HepG2 (cell line): ENCODE measurements at regions not wholly inside any gene's neighbourhood (a gene's known extent, or its start where the extent isn't known, plus 50 kb on each side); places are given as distances from the start of the nearest gene placed in this dataset.

Source experiments
- ATAC-seq: fragments of 200-7000 bp; cut with Tn5 transposase; 3 replicates; pipeline ENCODE4 v1.9.1; 2020; ENCODE audit warnings: mild to moderate bottlenecking, moderate library complexity
- BruUV-seq: library from RNA; stranded (reverse); fragments of 400-500 nt; replicated peaks from 2 replicates; lab custom pipeline; 2021; lab: Mats Ljungman, UMichigan
- CTCF ChIA-PET: fragments of 300-600 bp; formaldehyde crosslinking; extraction: SDS; loops from one replicate; lab custom pipeline; 2021; ENCODE audit warnings: low total read pairs, inconsistent platforms, low intra/inter-chr PET ratio; lab: Yijun Ruan, JAX
- POLR2A ChIA-PET: fragments of 350-600 bp; sonication (Branson Sonifier 250); formaldehyde crosslinking; loops from one replicate; lab custom pipeline; 2020; ENCODE audit warnings: antibody characterized with exemption, inconsistent platforms; lab: Yijun Ruan, JAX
- DNase-seq: peaks from one replicate; pipeline ENCODE4 v3.0.0-alpha.2; 2015; ENCODE audit warnings: low spot score
- FAIRE-seq: peaks from 3 replicates; lab custom pipeline; 2011; peaks lifted over from hg19 to GRCh38; lab: Jason Lieb, UNC
- H2AFZ ChIP-seq: one replicate; pipeline ENCODE4 v1.6.1; 2011; ENCODE audit warnings: low read length, inconsistent platforms
- H3K27ac ChIP-seq: fragments of 300-600 bp; 3 replicates; pipeline ENCODE4 v1.8.0; 2011; ENCODE audit warnings: mixed run types, mild to moderate bottlenecking, mixed read lengths, low read length, inconsistent platforms; ENCODE audit not compliant: insufficient read depth; ENCODE audit errors: extremely low read length
- H3K27me3 ChIP-seq, 2 experiments: fragments of 200-600 bp in 1 of 2; 2 replicates in 1 of 2; 3 replicates in 1 of 2; pipeline versions ENCODE4 v1.6.0 to v1.8.0; 2011; ENCODE audit warnings: low read length in 2 of 2, mild to moderate bottlenecking in 2 of 2, moderate library complexity in 2 of 2, inconsistent platforms in 1 of 2; ENCODE audit not compliant: insufficient read depth in 2 of 2, control insufficient read depth in 1 of 2
- H3K36me3 ChIP-seq, 2 experiments: fragments of 200-600 bp in 1 of 2; replicated peaks in 1 of 2; 2 replicates in 1 of 2; 3 replicates in 1 of 2; pipeline versions ENCODE4 v1.5.1 to v1.8.0; 2011; ENCODE audit warnings: low read length in 2 of 2, inconsistent platforms in 1 of 2; ENCODE audit not compliant: insufficient read depth in 2 of 2, control insufficient read depth in 1 of 2
- H3K4me1 ChIP-seq: 2 replicates; pipeline ENCODE4 v1.5.1; 2012; ENCODE audit warnings: low read length, inconsistent platforms; ENCODE audit not compliant: insufficient read depth
- H3K4me2 ChIP-seq: 2 replicates; pipeline ENCODE4 v1.6.0; 2011; ENCODE audit warnings: low read depth, low read length, inconsistent platforms
- H3K4me3 ChIP-seq, 3 experiments: fragments of 200-600 bp in 1 of 3; sonication (generic), shearing (Covaris generic) in 1 of 3; replicated peaks in 1 of 3; 2 replicates each; pipeline ENCODE4 v1.5.1; 2011 to 2016; ENCODE audit warnings: low read length in 3 of 3, inconsistent platforms in 2 of 3, low read depth in 2 of 3, mild to moderate bottlenecking in 2 of 3, control low read depth in 1 of 3, mixed read lengths in 1 of 3; ENCODE audit not compliant: insufficient read depth in 1 of 3
- H3K79me2 ChIP-seq: one replicate; pipeline ENCODE4 v1.6.1; 2011; ENCODE audit warnings: low read length, inconsistent platforms; ENCODE audit not compliant: insufficient read depth
- H3K9ac ChIP-seq: 2 replicates; pipeline ENCODE4 v1.6.0; 2011; ENCODE audit warnings: mild to moderate bottlenecking, low read depth, low read length, inconsistent platforms; ENCODE audit not compliant: insufficient read depth
- H3K9me3 ChIP-seq: 2 replicates; pipeline ENCODE4 v1.5.1; 2012; ENCODE audit warnings: mild to moderate bottlenecking, low read length
- H4K20me1 ChIP-seq: 2 replicates; pipeline ENCODE4 v1.6.0; 2011; ENCODE audit warnings: inconsistent platforms, mild to moderate bottlenecking, low read length, moderate library complexity; ENCODE audit not compliant: insufficient read depth
- AKNA ChIP-seq: sonication (generic); formaldehyde crosslinking; IDR thresholded peaks from 2 replicates; pipeline ENCODE4 v1.4.0; 2020; ENCODE audit warnings: missing genetic modification reagents, borderline replicate concordance
- BCL3 ChIP-seq: sonication (generic); formaldehyde crosslinking; IDR thresholded peaks from 2 replicates; pipeline ENCODE4 v1.5.1; 2020; ENCODE audit warnings: mild to moderate bottlenecking, missing genetic modification reagents, moderate library complexity
- CENPX ChIP-seq: sonication (generic); formaldehyde crosslinking; IDR thresholded peaks from 2 replicates; pipeline ENCODE4 v1.9.0; 2021; ENCODE audit warnings: mild to moderate bottlenecking, missing genetic modification reagents, moderate library complexity
- GTF3A ChIP-seq: sonication (generic); formaldehyde crosslinking; conservative IDR thresholded peaks from 2 replicates; pipeline ENCODE4 v1.4.0; 2020; ENCODE audit warnings: mild to moderate bottlenecking, missing genetic modification reagents
- HNRNPK ChIP-seq: fragments of 200-400 bp; formaldehyde crosslinking; IDR thresholded peaks from 2 replicates; pipeline ENCODE4 v1.6.1; 2018; ENCODE audit warnings: low read length, low read depth, moderate library complexity, mild to moderate bottlenecking; ENCODE audit not compliant: poor library complexity, severe bottlenecking
- SALL1 ChIP-seq: sonication (generic); formaldehyde crosslinking; IDR thresholded peaks from 2 replicates; pipeline ENCODE4 v1.8.0; 2022; ENCODE audit warnings: mild to moderate bottlenecking, missing genetic modification reagents
- SRSF9 ChIP-seq: fragments of 200-400 bp; formaldehyde crosslinking; IDR thresholded peaks from 2 replicates; pipeline ENCODE4 v1.6.1; 2018; ENCODE audit warnings: borderline replicate concordance, mild to moderate bottlenecking, low read depth, low read length; ENCODE audit not compliant: insufficient read depth, poor library complexity, severe bottlenecking
- WGBS: methylation state at CpG from one replicate; pipeline ENCODE4 v1.1.6; 2017; ENCODE audit warnings: low lambda C conversion rate; 5-methylcytosine and 5-hydroxymethylcytosine counted together
- in situ Hi-C: cut with HindIII; loops from 2 replicates; pipeline ENCODE4 v1.10.0; 2017; ENCODE audit warnings: low pct_unique_long_range_greater_than_20kb; ENCODE audit not compliant: extremely low pct_ligation_motif_present
- intact Hi-C: fragments of 100-400 bp; cut with micrococcal nuclease; formaldehyde crosslinking; loops from one replicate; pipeline ENCODE4 v1.10.0; 2022; ENCODE audit not compliant: unreplicated experiment

GRCh38 chr4:138945840-138946239 is 69.7 kb upstream of the NOCT start (continued):
- TF ChIP-seq SRSF9: no peak
- TF ChIP-seq CENPX: no peak
- no peak for TF ChIP-seq BCL3
- TF ChIP-seq, all 625 proteins: peak for 0

- H3K36me3 ChIP-seq: no peaks in the 10 kb centered on the region
- ChIA-PET POLR2A (no interaction called here), CTCF (no interaction called here)
- no peak for DNase-seq
- H3K9me3 ChIP-seq: no peaks in the 10 kb centered on the region
- H4K20me1 ChIP-seq: no peaks in the 10 kb centered on the region
- H2AFZ ChIP-seq: no peak overlapping the region
- no peak overlapping the region for H3K4me2 ChIP-seq
- no peak overlapping the region for H3K27ac ChIP-seq
- no peak for ATAC-seq
- H3K9ac ChIP-seq: no peak overlapping the region
- H3K4me1 ChIP-seq: peaks cover 4% of the 10 kb centered on the region
- no peak for FAIRE-seq
- intact Hi-C loops: no loop called here
- no peaks in the 10 kb centered on the region for H3K27me3 ChIP-seq
- no TSS peak for BruUV-seq
- whole genome bisulfite sequencing: 1% methylated on average over 2 of the region's 2 CpGs
- no peaks in the 10 kb centered on the region for H3K79me2 ChIP-seq
- H3K4me3 ChIP-seq: no peak overlapping the region
- TF ChIP-seq SALL1 (CRISPR knock-in tag): no peak
- no peak for TF ChIP-seq AKNA (CRISPR knock-in tag)
- no peak for TF ChIP-seq HNRNPK
- no peak for TF ChIP-seq GTF3A (CRISPR knock-in tag)
- in situ Hi-C loops: no loop called here
These were observed 70.2 kb upstream of the NOCT start for GRCh38 chr4:138945401-138945800.
